AG04449 (cell line): ENCODE measurements at regions not wholly inside any gene's neighbourhood (a gene's known extent, or its start where the extent isn't known, plus 50 kb on each side); places are given as distances from the start of the nearest gene placed in this dataset.

Experiments used
- CTCF ChIA-PET: fragments of 350-600 bp; formaldehyde crosslinking; extraction: SDS; loops from one replicate; lab custom pipeline; 2021; ENCODE audit warnings: antibody characterized with exemption; lab: Yijun Ruan, JAX
- POLR2A ChIA-PET: fragments of 400-600, 350-600 bp; formaldehyde crosslinking; extraction: SDS; loops from one replicate; lab custom pipeline; 2020; ENCODE audit warnings: antibody characterized with exemption, inconsistent platforms; lab: Yijun Ruan, JAX
- DNase-seq: peaks from one replicate; pipeline ENCODE4 v3.0.0-alpha.2; 2010; ENCODE audit warnings: low read depth, low spot score
- H3K4me3 ChIP-seq: 2 replicates; pipeline ENCODE4 v1.5.1; 2011; ENCODE audit warnings: low read depth, mild to moderate bottlenecking, control low read depth, low read length
- TF ChIP-seq, protein P1 (sequence below): IDR thresholded peaks from one replicate; pipeline ENCODE4 v1.5.1; 2011; ENCODE audit warnings: mild to moderate bottlenecking, moderate library complexity, low read length, control low read depth, inconsistent platforms; ENCODE audit not compliant: insufficient read depth; ENCODE audit errors: missing control alignments

DNA sequence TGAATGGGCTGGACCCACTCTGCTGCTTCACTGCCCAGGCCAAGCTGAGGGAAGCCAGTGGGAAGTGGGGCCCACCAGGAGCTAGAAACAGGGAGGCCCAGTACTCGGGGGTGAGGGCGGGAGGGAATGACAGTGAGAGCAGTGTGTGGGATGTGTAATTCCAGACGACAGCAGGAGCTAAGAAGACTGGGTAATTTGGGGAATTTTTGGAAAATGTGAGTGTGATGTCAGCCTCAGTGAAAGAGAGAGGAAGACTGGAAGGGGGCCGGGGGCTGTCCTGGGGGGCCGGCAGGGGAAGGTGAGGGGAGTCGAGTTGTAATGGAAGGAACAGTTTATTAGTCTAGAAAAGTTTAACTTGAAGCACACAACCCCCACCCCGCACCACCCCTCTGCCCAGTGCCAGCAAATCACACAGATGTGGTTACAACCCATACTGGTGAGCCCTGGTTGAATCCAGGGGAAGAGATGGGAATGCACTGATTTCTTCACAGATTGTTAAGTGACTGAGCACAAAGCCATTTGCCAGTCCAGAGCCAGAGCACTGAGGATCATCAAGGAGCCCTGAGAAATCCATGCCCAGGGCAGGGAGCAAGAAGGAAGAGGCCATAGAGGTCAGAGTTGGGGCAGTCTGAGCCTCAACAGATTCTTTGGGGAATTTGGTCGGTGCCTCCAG, 76.7 kb upstream of the PKDCC start:
- DNase-seq, result no peak
- ChIA-PET POLR2A (no interaction called here), CTCF (no interaction called here)
- H3K4me3 ChIP-seq, result no peak overlapping the region
- TF ChIP-seq, protein P1, sequence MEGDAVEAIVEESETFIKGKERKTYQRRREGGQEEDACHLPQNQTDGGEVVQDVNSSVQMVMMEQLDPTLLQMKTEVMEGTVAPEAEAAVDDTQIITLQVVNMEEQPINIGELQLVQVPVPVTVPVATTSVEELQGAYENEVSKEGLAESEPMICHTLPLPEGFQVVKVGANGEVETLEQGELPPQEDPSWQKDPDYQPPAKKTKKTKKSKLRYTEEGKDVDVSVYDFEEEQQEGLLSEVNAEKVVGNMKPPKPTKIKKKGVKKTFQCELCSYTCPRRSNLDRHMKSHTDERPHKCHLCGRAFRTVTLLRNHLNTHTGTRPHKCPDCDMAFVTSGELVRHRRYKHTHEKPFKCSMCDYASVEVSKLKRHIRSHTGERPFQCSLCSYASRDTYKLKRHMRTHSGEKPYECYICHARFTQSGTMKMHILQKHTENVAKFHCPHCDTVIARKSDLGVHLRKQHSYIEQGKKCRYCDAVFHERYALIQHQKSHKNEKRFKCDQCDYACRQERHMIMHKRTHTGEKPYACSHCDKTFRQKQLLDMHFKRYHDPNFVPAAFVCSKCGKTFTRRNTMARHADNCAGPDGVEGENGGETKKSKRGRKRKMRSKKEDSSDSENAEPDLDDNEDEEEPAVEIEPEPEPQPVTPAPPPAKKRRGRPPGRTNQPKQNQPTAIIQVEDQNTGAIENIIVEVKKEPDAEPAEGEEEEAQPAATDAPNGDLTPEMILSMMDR, result no peak

DNA sequence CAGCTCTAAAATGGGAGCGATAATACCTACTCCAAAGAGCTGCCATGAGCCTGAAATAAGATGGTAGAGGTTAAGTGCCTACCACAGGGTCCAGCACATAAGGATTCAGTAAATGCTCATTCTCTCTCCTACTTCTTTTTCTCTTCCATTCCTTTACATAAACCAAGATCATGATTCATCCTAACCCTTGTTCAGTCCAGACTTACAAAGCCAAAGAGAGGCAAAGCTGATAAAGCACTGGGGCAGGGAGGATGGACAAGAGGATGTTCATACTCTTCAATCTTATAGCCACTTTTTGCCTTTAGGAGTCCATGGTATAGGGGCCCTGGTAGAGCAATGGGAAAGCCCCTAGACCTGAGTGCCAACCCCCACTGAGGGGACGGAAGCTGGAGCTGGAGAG, 75.6 kb upstream of the PKDCC start:
- TF ChIP-seq, protein P1, result no peak
- ChIA-PET CTCF (no interaction called here), POLR2A (no interaction called here)
- DNase-seq, result no peak
- H3K4me3 ChIP-seq, result no peak overlapping the region

DNA sequence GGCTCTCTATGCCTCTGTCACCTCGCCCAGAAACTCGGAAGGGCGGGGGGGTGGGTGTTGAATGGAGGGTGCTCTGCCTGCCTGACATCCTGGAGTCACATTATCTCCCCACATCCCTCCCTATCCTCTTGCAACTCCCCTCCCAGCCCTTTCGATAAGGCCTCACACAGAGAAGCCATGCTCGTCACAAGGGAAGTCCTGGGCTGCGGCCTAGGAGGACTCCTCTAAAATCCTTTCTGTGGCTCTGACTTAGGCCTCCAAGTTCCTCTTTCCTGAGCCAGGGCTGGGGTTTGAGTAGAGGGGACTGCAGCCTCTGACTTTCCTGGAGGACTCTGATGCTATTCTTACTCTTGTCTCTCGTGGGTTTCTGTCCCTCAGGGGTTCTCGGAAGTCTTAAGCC, 75.0 kb upstream of the PKDCC start:
- CTCF ChIA-PET, result no interaction called here
- TF ChIP-seq, protein P1, result no peak
- no peak for DNase-seq

DNA sequence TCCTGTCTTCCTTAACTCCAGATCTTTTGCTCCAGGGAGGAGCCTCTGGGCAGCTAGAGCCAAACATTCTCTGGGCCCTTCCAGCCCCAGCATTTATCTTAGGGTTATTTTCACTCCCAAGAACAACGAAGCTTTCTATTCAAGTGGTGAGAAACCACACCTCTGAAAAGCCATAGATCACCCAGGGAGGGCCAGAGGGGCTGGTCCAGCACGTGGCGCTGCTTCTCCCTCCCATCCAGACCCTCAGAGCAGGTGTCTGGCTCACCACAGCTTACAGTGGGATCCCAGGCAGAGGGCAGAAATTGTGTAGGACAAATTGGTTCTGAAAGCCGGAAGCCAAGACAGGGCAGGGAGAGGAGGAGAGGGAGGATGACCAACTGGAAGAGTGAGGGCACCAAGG, 74.0 kb upstream of the PKDCC start:
- DNase-seq, result no peak
- ChIA-PET CTCF (no interaction called here), POLR2A (no interaction called here)
- no peak overlapping the region for H3K4me3 ChIP-seq
- TF ChIP-seq, protein P1, result no peak

More for the DNA sequence above, 75.0 kb upstream of the PKDCC start:
- POLR2A ChIA-PET, result no interaction called here
- no peak overlapping the region for H3K4me3 ChIP-seq

DNA sequence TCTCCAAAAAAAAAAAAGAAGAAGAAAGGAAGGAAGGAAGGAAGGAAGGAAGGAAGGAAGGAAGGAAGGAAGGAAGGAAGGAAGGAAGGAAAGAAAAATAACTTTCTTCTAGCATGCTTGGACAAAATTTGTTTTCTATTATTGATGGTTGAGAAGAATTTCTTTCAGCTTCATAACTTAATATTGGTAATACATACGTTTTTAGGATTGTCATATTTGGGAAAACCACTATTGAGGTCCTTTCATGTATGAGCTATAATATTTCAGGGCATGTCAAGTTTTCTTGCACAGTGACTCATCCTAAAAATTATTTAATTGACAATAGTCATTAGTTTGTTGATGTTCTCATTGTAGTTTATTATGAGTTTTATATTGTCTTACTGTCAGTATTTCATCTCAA, 66.4 kb upstream of the PKDCC start:
- CTCF ChIA-PET, result interaction anchor here (1.5 kb wide), 1 partner anchor 111 kb away, joined by 4 read pairs; no protein-coding TSS in a partner anchor
- POLR2A ChIA-PET, result no interaction called here
- no peak for DNase-seq
- TF ChIP-seq, protein P1, result no peak
- no peak overlapping the region for H3K4me3 ChIP-seq

DNA sequence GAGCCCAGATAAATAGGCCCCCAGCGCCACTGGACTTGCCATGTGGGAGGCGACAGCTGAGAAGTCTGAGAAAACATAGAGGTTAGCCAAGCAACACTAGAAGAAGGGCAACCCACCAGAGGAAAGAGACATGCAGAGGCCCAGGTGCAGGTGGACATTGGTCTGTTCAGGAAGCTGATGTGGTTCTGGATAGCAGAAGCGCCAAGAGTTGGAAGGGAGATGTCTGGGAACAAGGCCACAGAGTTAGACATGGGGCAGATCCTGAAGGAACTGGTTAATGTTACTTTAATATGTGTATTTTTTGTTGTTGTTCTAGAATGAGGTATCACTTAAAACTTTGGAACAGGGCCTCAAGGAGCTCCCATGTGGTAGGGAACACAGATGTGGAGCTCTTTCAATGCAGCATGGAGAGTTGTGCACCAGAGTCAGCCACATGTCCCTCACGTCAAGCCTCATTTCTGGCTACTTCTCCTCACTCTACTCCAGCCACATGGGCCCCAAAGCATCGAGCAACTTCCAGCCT, 62.2 kb upstream of the PKDCC start:
- CTCF ChIA-PET, result interaction anchor here (0.9 to 1.2 kb wide), 2 partner anchors 18 to 116 kb away, joined by 3 to 4 read pairs; no protein-coding TSS in a partner anchor
- TF ChIP-seq, protein P1, result no peak
- POLR2A ChIA-PET, result no interaction called here
- no peak overlapping the region for H3K4me3 ChIP-seq
- DNase-seq, result no peak
